Stimulated activated naive CD4-positive, alpha-beta T cell treated with Interleukin-2 at 50 U/mL for 16 hours (primary cell): ENCODE measurements at regions not wholly inside any gene's neighbourhood (a gene's known extent, or its start where the extent isn't known, plus 50 kb on each side); places are given as distances from the start of the nearest gene placed in this dataset.

Source experiments
- DNase-seq: peaks from one replicate; lab custom pipeline; 2025; lab: John Stamatoyannopoulos, UW

DNA sequence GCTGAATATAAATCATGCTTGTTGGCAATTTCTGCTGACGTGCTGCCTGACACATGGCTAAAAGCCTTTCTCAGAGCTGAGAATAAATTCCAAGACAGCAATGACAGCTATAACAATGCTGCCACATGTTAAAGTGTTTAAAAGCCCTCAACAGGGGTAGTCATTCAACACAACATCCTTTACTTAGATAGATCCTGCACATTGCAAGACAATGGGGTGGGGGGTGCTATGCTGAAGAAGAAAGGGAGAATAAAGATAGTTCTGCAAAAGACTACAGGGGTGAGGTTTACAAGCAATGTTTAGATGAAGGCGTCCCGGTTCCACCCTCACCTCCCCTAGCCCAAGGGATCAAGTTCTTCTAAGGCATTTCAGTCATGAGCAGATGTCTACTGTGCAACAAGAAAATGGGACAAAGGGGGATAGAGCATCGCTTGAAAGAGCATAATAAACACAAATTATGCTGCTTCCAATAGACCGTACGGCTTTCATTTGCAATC is 291.0 kb upstream of the ACVR2A start:
- DNase-seq = no peak

DNA sequence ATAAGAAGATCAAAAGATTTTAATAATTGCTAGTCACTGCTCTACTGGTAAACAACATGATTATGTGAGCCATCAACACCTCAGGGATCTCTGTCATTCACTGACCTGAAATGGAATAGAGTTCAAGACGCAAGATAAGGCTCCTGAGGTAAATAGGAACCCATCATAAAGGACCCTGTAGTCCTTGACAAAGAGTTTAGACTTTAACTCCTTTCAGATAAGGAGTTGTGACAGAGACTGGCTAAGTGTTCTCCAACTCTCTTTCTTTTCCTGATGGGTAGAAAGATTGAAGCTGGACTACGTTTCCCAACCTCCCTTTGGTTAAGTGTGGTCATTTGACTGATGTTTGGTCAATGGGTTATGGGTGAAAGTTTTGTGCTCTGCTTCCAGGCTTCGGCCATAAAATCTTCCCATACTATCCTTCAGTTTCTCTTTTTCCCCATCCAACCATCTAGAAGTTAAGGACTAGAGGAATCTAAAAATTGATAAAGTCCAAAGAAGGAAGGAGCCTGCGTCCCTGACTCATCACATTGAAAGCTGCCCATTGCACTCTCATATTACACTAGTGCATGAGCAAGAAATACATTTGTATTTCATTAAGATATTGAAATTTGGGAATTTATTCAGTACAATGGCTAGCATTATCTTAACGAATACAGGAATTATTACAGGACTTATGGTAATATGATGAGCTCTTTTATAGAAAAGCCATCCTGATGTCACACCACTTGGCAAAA is 293.7 kb upstream of the ACVR2A start:
- DNase-seq = no peak

DNA sequence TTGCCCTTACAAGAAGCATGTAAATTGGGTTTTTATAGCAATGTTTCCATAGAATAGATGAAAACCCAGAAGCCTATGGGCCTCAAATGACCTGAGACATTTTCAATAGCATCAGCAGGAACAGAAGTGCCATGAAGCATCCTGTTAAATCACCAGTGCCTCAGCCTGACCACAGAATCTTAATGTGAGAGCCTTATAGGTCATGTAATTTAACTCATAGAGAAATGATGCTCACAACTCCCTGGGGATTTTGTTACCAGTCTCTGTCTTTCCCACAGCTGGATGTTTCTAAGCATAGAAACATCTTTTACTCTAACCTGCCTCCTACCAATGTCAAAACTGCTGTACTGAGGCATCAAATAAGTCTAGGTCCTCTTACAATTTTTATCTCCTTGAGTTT is 295.8 kb upstream of the ACVR2A start:
- no peak for DNase-seq

DNA sequence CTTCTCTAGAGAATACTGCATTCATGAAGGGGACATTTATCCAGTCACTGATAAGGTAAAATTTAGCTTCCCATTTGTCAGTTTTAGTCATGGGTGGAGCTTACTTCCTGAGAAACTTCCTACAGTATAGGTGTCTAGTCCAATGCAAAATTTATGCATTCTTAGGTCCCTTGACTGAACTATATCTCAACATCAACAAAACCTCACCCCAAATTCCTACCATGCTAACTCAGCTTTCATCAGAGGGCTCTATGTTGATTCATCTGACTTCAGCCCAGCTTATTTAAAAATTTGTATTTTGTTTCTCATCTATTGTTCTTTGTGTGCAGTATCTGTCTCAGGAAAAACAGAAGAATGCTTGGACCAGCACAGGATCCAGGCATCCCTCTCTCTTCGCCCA is 296.4 kb upstream of the ACVR2A start:
- DNase-seq = no peak

DNA sequence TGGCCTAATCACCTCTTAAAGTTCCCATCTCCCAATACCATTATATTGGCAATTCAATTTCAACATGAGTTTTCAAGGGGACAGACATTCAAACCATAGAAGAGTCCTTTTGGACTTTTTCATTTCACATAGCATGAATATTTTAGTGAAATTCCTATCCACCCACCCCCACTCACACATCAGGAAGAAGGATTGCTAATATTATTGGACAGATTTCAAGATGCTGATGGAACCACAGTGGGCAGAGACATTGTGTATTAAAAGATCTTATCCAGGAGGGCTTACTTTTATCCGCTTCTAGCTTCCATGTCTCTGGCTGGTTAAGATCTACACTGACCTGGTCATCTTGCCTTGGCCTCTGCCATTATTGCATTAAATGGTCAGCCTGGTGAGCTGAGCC is 297.4 kb upstream of the ACVR2A start:
- no peak for DNase-seq

DNA sequence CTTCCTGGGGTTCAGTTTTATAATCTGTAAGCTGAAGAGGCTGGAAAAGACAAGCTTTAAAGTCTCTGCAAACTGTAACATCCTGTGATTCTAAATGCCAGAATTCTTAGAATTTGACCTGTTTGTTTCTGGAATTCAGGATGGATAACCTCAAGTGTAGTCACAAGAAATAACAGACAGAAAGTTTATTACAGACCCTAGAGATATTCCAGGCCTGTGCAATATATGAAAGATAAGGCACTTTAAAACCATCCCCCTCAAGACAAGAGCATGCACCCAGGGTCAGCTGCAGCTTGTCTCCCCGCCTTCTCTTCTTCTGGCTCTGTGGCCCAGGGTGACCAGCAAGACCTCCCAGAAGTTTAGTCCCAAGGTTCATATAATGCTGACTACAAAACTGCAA is 298.7 kb upstream of the ACVR2A start:
- no peak for DNase-seq

DNA sequence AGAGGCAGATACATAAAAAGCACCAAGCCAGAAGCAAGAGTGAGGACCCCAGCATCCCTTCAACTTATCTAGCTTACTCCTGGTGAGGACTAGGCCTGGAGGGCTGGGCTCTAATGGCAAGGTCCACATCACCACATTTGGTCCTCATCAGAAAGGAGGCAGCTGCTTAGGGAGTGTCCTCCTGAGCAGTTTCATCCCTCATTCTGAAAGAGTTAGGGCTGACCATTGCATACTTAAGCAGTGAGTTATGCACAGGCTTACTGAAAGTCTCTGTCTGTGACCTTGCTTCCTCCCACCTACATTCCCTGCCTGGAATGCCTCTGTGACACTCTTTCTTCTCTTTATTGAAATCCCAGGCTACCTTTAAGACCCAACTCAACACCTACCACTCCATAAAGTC is 301.8 kb upstream of the ACVR2A start:
- no peak for DNase-seq

DNA sequence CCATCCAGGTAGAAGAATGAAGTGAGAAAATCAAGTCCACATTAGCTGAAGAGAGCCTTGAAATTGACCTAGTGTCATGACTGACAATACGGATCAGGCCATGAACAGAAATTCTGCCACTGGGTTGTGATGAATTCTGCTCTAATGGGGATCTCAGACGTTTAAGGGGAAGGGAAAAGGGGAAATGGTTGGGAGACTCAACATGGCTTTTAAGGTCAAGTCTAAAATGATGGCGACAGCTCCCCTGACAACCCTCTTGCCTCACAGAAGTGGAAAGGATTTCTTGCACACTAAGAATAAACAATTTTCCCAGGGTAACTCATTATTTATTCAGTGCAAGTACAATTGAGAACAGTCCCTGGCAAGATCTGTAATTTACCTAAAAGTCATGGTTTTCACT is 302.5 kb upstream of the ACVR2A start:
- DNase-seq = no peak

DNA sequence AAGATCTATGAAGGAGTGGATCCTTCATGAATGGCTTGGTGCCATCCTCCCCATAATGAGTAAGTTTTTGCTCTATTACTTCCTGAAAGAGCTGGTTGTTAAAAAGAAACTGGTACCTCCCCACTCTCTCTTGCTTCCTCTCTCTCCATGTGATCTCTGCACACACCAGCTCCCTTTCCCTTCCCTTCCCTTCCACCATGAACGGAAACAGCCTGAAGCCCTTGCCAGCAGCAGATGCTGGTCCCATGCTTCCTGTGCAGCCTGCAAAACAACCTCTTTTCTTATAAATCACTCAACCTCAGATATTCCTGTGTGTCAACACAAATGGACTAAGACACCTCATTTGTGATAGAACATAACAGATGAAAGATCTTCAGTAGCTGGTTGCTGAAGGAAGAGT is 303.5 kb upstream of the ACVR2A start:
- no peak for DNase-seq

DNA sequence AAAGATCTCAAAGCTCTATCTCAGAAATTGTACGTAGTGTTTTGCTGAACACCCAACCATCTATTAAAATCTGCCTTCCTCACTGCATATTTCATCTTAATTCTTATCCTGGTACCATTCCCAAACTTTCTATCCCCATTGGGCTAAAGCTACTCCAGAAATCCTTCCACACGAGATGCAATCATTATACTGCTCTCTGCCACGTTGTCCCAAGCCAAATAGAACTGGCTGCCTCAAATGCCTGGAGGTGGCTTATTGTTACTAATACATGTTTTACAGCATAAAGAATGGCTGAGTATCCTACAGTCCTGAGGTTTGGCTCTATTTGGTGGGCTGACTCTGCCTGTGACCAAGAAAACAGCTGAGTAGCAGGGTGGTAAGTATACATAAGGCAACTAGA is 306.0 kb upstream of the ACVR2A start:
- no peak for DNase-seq

DNA sequence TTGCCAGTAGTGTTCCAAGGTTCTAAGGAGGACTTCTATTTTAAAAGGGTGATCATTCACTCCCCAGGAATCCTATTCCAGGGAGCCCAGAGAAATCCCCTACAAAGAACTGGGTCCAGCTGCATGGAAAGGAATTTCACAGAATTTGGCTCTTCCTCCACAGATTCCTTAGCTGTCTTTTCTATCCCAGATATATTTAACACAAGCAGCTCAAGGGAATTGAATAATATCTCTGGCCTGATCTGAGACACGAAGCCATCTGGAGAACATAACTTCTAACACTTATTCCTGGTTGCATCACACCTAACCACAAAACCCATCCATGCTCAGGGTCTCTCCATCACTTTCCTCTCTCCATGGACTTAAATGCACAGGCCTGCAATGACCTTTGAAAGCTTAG is 306.7 kb upstream of the ACVR2A start:
- no peak for DNase-seq

DNA sequence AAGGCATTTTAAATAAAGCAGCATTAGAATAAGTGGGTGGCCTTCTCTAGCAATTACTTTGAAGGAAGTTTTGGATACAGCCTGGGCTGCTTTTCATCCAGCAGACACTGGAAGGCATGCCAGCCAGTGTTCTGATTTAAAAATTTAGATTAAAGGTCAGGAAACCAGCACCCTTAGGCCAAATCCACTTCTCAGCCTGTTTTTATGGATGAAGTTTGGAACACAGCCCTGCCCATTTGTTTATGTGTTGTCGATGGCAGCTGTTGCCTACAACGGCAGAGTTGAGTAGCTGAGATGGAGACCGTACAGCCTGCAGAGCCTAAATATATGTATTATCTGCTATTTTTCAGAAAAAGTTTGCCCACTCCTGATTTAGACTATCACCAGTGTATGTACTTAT is 313.6 kb upstream of the ACVR2A start:
- DNase-seq = no peak

DNA sequence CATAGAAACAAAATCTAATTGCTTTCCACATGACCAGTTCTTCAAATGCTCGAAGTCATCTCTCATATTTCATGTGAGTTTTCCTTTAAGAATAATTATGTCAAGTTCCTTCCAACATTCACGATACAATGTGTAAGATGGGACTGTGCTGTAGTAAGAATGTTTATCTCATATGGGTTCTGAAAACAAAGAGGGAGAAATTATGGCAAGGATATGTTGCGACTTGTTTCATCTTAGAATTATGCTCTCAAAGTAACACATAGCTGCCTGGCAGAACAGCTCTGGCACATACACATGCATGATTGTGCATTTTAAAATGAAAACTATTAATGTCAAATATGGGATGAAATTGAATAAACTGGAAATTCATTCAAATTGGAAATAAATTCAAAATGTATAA is 314.8 kb upstream of the ACVR2A start:
- no peak for DNase-seq

DNA sequence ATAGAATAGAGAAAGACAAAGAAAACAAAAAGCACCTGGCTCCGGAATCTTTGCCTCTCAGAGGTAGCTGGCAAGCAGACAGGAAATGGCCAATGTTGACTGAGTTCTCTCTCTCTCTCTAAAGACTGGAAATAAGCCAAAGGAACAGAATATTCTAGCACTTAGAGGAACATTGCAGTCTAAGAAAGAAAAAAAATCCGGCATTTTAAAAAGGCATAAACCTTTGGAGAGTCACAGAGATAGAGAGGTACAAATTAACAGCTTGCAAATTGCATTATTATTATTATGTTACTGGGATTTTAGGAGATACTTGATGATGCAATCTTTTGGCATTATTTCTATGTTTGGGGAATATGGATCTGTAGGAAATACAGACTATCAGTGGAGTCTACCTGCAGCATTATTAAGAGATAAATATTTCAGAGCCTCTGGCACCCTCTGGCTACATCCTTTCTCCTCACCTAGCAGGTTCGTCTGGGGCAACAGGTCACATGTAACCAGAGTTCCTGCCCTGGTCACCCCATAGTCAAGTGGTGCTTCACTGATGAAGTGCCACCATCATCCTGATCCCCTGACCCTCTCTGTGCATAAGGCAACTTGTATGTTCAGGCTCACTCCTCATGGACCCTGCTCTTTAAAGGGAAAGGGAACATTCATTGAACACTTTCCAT is 318.9 kb upstream of the ACVR2A start:
- DNase-seq = no peak

DNA sequence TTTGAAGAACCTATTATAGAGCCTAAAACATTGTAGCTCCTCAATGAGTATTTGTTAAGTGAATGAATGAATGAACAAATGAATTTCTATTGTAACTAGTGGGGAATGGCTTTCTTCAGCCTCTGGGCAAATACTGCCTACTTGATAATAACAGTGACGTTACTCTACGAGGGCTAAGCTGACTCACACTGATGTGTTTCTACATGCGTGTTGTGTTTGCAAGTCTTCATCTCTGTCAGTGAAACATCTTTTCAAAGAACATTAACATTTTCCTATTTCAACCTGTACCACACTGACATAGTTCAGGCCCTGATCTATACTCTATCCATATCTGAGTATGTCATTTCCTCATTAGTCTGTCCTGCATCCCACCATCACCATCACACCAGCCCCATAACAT is 319.9 kb upstream of the ACVR2A start:
- no peak for DNase-seq

DNA sequence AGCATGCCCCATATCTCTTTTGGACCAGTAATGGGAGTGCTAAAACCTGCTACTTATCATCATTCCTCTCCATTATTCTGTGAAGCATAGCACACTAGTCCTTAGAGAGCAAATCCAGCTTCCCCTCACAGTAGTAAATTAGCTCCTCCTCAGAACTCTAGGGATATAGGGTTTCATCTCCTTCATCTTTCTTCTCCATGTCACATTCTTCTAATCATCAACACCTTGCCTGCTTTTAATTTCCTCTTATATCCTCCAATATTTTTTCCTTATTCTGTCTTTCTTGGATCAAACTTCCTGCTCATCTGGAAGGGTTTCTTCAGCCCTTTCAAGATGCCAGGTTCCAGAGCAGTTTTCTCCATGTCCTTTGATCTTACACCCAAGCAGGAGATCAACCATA is 321.4 kb upstream of the ACVR2A start:
- DNase-seq = no peak

DNA sequence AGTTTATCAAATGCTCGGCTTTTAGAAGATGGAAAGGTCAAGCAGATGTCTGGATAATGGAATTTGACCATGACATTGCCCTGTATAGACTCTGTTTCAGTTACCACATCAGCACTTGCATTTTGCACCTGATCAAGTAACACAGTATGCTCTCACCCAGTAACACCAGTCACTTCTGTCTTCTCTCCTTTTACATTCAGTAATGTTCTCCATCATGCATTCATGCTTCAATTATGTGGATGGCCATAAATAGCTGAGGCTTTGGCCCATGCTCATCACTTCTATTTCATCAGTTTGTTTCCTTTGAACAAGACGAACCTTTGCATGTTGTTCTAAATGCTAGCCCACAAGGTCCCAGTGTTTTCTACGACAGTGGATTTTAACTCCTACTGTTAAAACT is 322.9 kb upstream of the ACVR2A start:
- DNase-seq = no peak

DNA sequence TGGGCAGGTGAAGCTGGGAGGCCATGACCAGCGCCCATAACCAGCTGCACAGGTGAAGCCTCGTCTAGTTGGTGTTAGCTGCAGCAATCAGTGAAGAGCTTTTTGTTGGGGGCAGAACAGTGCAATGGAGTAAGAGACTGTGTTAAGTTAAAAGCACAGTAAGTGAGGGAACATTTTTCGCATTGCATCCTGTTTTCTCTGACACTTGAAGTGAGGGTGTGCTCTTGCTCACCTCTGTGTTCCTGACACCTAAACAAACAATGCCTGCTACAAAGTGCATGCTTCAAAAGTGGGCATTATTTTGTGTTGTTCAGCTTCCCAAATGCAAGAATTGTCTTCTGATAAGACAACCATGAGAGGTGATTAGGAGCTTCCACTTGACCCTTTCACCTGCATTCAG is 324.0 kb upstream of the ACVR2A start:
- DNase-seq = no peak

DNA sequence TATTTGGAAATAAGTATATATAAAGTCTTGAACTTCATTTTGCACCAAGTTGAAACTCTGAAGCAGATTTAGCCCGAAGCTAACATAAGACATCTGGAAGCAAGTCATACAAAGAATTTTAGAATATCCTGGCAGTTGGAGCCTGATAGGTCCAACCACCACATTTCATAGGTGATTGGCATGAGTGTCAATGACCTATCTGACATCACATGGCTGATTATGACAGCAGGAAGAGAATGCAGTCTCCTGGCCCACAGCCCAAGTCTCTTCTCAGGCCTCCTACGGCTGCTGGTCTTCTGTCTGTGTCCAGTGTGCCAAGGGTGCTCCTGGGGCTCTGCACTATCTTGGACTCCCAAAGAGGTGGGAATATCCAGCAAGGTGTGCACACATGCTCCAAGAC is 325.7 kb upstream of the ACVR2A start:
- DNase-seq = no peak

DNA sequence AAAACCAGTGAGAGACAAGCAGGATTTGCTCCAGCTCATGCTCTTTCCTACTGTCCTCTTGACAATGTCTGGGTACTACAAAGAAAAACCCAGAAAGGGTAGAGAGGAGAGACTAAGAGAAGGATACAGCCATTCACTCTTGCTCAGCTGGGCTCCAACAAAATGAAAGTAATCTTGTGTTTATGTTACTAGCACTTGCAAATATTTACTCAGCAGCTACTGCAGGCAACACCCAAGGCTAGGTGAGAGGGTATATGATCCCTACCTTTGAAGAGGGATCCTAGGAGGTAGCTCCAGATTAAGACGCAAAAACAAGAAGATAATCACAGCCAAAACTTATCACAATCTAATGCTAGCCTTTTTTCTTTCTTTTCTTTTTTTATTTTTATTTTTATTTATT is 329.6 kb upstream of the ACVR2A start:
- no peak for DNase-seq

DNA sequence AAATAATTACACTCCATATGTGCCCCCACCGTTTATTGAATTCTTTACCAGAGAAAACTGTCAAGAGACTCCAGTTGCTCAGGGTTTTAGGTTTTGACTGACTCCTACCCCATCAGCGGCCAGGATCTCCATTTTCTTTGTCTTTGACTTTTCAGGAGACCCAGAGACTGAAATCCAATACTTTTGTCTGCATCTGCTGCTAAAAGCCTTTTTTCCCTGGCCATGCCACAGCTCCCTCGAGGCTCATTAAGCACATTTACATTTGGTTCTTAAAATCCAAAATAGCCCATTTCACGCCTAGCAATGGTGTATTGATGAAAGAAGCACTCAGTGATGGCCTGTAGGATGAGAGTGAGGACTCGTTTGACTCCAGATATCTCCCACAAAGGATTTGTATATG is 332.6 kb upstream of the ACVR2A start:
- DNase-seq = no peak

DNA sequence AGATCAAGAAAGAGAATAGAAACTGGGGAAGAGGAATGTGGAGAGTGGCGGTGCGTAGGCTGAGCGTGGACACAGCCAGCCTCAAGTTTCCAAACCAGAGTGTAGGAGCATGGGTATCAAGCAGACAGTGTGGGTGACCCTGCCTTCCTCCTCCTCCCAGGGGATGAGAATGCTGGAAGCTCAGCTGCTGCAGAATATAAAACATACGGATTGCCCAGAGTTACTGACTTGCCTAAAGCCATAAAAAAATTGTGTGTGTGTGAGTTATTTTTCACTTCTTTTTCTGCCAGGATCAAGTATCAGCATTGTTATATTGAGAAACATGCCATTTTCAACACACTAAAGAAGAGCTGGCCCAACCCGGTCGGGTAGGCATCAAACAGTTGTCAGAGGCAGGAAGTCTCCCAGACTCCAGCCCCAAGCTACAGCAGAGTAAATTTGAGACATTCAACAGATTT is 333.3 kb upstream of the ACVR2A start:
- DNase-seq = no peak

DNA sequence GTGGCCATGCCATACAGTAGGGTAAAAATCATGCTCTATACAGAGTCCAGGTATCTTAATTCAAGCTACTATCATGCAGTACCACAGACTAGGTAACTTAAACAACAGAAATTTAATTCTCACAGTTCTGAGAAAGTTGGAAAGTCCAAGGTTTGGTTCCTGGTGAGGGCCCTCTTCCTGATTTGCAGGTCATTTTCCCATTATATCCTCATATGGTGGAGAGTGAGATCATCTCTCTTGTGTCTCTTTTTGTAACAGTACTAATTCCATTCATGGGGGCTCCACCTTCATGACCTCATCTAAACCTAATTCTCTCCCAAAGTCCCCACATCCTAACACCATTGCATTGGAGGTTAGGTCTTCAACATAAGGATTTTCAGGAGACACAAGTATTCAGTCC is 335.0 kb upstream of the ACVR2A start:
- DNase-seq = no peak

DNA sequence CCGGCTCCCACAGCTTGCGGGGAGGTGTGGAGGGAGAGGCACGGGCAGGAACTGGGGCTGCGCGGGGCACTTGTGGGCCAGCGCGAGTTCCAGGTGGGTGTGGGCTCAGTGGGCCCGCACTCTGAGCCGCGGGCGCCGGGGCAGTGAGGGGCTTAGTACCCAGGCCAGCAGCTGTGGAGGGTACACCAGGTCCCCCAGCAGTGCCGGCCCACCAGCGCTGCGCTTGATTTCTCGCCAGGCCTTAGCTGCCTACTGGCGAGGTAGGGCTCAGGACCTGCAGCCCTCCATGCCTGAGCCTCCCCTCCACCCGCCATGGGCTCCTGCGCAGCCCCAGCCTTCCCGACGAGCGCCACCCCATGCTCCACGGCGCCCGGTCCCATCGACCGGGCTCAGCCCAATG is 337.9 kb upstream of the ACVR2A start:
- DNase-seq = no peak
